Right lobe of liver (tissue), 4 donors: ENCODE measurements at regions not wholly inside any gene's neighbourhood (a gene's known extent, or its start where the extent isn't known, plus 50 kb on each side); places are given as distances from the start of the nearest gene placed in this dataset.
"Not testable (repeated sequence)": the region's sequence is repeated elsewhere in the genome, so short reads cannot be mapped to it uniquely, and the experiment has no call there.

Experiments used
- CTCF ChIP-seq, 4 donors: fragments of 200-600 bp in 3 of 4; fragments of 450-650 bp in 1 of 4; IDR thresholded peaks; one replicate each; pipeline versions ENCODE4 v1.5.1 to v1.8.0; 2016 to 2022; ENCODE audit warnings: antibody characterized with exemption in 4 of 4, mild to moderate bottlenecking in 2 of 4
- POLR2A ChIP-seq: fragments of 450-650 bp; IDR thresholded peaks from one replicate; pipeline ENCODE4 v1.6.1; 2017; ENCODE audit warnings: antibody characterized with exemption, mild to moderate bottlenecking
- donor health status: DM: no; HTN: no; CAD: no.
- donor health status: DM: no; HTN: no; CAD: no.
- donor health status: DM: no; HTN: yes; CAD: no.

- not testable (repeated sequence) for TF ChIP-seq CTCF (IDR thresholded peaks at IDR 0.05); POLR2A
Measured at GRCh38 chr21:9034491-9035200, 1486.7 kb upstream of the TPTE start.
